ENCODE measurements at regions not wholly inside any gene's neighbourhood (a gene's known extent, or its start where the extent isn't known, plus 50 kb on each side); places are given as distances from the start of the nearest gene placed in this dataset.

- no peak for TF ChIP-seq CTCF (conservative IDR thresholded peaks at IDR 0.05; ENCODE audit: low read depth, low read length)
- TF ChIP-seq EZH2 (IDR thresholded peaks at IDR 0.05; ENCODE audit: borderline replicate concordance, low read depth, low read length, poor library complexity, severe bottlenecking), result no peak
These were observed 762.3 kb downstream of the PRELID2 start for GRCh38 chr5:145072889-145073288.

Measured in A673 (cell line).